Left ventricle myocardium inferior (tissue), 1 donor: ENCODE measurements at regions not wholly inside any gene's neighbourhood (a gene's known extent, or its start where the extent isn't known, plus 50 kb on each side); places are given as distances from the start of the nearest gene placed in this dataset.

Source experiments
- DNase-seq: peaks from one replicate; pipeline ENCODE4 v3.0.0-alpha.2; 2020
- H3K27ac ChIP-seq: fragments of 200-600 bp; replicated peaks from 2 replicates; pipeline ENCODE4 v1.8.0; 2021
- H3K27me3 ChIP-seq: fragments of 200-600 bp; 2 replicates; pipeline ENCODE4 v1.8.0; 2021; ENCODE audit warnings: low read depth
- H3K36me3 ChIP-seq: fragments of 200-600 bp; 2 replicates; pipeline ENCODE4 v1.8.0; 2021
- H3K4me1 ChIP-seq: fragments of 200-600 bp; 2 replicates; pipeline ENCODE4 v1.8.0; 2021
- H3K4me3 ChIP-seq: fragments of 200-600 bp; 2 replicates; pipeline ENCODE4 v1.8.0; 2021; ENCODE audit warnings: mild to moderate bottlenecking, moderate library complexity
- H3K9me3 ChIP-seq: fragments of 200-600 bp; replicated peaks from 2 replicates; pipeline ENCODE4 v1.8.0; 2021
- intact Hi-C: fragments of 100-400 bp; cut with micrococcal nuclease; formaldehyde crosslinking; loops from one replicate; pipeline ENCODE4 v1.11.0; 2022
- TF ChIP-seq, protein P1 (sequence below): fragments of 200-600 bp; IDR thresholded peaks from 2 replicates; pipeline ENCODE4 v1.8.0; 2021; ENCODE audit warnings: antibody characterized with exemption, mild to moderate bottlenecking, borderline replicate concordance
- donor health status: DM: no; HTN: yes; CAD: no; lungs with severe emphysema.

DNA sequence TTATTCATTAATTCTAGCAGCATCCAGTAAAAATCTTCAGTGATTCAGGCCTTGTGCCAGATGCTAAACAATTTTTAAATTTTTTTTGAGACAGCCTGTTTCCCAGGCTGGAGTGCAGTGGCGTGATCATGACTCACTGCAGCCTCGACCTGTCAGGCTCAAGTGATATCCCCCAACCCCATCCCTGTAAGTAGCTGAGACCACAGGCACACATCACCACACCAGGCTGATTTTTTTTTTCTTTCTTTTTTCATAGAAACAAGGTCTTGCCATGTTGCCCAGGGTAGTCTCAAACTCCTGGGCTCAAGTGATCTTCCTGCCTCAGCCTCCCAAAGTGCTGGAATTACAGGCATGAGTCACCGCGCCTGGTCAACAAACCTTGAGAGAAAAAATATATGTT lies 705.5 kb downstream of the ARAP2 start:
- no peak for DNase-seq
- TF ChIP-seq, protein P1, sequence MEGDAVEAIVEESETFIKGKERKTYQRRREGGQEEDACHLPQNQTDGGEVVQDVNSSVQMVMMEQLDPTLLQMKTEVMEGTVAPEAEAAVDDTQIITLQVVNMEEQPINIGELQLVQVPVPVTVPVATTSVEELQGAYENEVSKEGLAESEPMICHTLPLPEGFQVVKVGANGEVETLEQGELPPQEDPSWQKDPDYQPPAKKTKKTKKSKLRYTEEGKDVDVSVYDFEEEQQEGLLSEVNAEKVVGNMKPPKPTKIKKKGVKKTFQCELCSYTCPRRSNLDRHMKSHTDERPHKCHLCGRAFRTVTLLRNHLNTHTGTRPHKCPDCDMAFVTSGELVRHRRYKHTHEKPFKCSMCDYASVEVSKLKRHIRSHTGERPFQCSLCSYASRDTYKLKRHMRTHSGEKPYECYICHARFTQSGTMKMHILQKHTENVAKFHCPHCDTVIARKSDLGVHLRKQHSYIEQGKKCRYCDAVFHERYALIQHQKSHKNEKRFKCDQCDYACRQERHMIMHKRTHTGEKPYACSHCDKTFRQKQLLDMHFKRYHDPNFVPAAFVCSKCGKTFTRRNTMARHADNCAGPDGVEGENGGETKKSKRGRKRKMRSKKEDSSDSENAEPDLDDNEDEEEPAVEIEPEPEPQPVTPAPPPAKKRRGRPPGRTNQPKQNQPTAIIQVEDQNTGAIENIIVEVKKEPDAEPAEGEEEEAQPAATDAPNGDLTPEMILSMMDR, result no peak
- Histone ChIP-seq H3K27me3 (no peaks in the 10 kb centered on the region), H3K27ac (no peak overlapping the region), H3K36me3 (no peaks in the 10 kb centered on the region), H3K9me3 (peaks cover 21% of the 10 kb centered on the region), H3K4me1 (no peaks in the 10 kb centered on the region), H3K4me3 (no peak overlapping the region)
- intact Hi-C loops, result no loop called here

GRCh38 chr4:35539404-35540055 lies 704.8 kb downstream of the ARAP2 start:
- DNase-seq, result no peak
- Histone ChIP-seq H3K27me3 (no peaks in the 10 kb centered on the region), H3K4me1 (no peaks in the 10 kb centered on the region), H3K4me3 (no peak overlapping the region), H3K27ac (no peak overlapping the region), H3K36me3 (no peaks in the 10 kb centered on the region), H3K9me3 (peaks cover 28% of the 10 kb centered on the region)
- intact Hi-C loops, result no loop called here
- TF ChIP-seq, protein P1, result no peak

GRCh38 chr4:35541146-35541887 lies 703.0 kb downstream of the ARAP2 start:
- Histone ChIP-seq H3K9me3 (peaks cover 31% of the 10 kb centered on the region), H3K4me1 (no peaks in the 10 kb centered on the region), H3K27me3 (no peaks in the 10 kb centered on the region), H3K36me3 (no peaks in the 10 kb centered on the region), H3K27ac (no peak overlapping the region), H3K4me3 (no peak overlapping the region)
- intact Hi-C loops, result no loop called here
- DNase-seq, result no peak
- TF ChIP-seq, protein P1, result no peak

GRCh38 chr4:35541888-35542213 lies 702.5 kb downstream of the ARAP2 start:
- TF ChIP-seq, protein P1, result no peak
- Histone ChIP-seq H3K4me3 (no peak overlapping the region), H3K9me3 (peaks cover 31% of the 10 kb centered on the region), H3K27ac (no peak overlapping the region), H3K4me1 (no peaks in the 10 kb centered on the region), H3K27me3 (no peaks in the 10 kb centered on the region), H3K36me3 (no peaks in the 10 kb centered on the region)
- no peak for DNase-seq
- intact Hi-C loops, result no loop called here

- peaks cover 19% of the 10 kb centered on the region for H3K9me3 ChIP-seq
- DNase-seq, result no peak
- intact Hi-C loops, result no loop called here
- H3K36me3 ChIP-seq, result no peaks in the 10 kb centered on the region
- TF ChIP-seq, protein P1, result no peak
- no peak overlapping the region for H3K4me3 ChIP-seq
- H3K27ac ChIP-seq, result no peak overlapping the region
- no peaks in the 10 kb centered on the region for H3K27me3 ChIP-seq
- H3K4me1 ChIP-seq, result no peaks in the 10 kb centered on the region
Measured at GRCh38 chr4:35548921-35549320, 695.4 kb downstream of the ARAP2 start.
